ENCODE measurements at regions not wholly inside any gene's neighbourhood (a gene's known extent, or its start where the extent isn't known, plus 50 kb on each side); places are given as distances from the start of the nearest gene placed in this dataset.

- Mint-ChIP-seq H3K4me3 (no peak overlapping the region), H3K27me3 (peaks cover 7 to 14% of the 10 kb centered on the region in 2 donors), H3K4me1 (no peaks in the 10 kb centered on the region), H3K27ac (no peak overlapping the region), H3K9me3 (no peaks in the 10 kb centered on the region), H3K36me3 (no peaks in the 10 kb centered on the region)
- CTCF ChIA-PET (ENCODE audit: partially characterized antibody), result interaction anchor here (1.5 kb wide), 1 partner anchor 79 kb away, joined by 3 read pairs; no protein-coding TSS in a partner anchor
- DNase-seq, result no peak
- Histone ChIP-seq H3K4me3 (ENCODE audit: low read length in 2 of 2) (no peak overlapping the region), H3K36me3 (ENCODE audit: insufficient read depth, low read length) (no peaks in the 10 kb centered on the region), H3K9me3 (ENCODE audit: control insufficient read depth in 1 of 2, low read length in 2 of 2) (no peaks in the 10 kb centered on the region), H3K27ac (ENCODE audit: low read depth, low read length) (no peak overlapping the region), H3K27me3 (ENCODE audit: insufficient read depth, low read length) (no peaks in the 10 kb centered on the region), H3K4me1 (ENCODE audit: insufficient read depth, low read length) (no peaks in the 10 kb centered on the region)
- POLR2A ChIA-PET (ENCODE audit: partially characterized antibody), result no interaction called here
- intact Hi-C loops (cut with micrococcal nuclease), result no loop called here
Measured at GRCh38 chr5:96516631-96517071, 83.6 kb upstream of the PCSK1 start.

- no peak overlapping the region for H3K27ac ChIP-seq (ENCODE audit: low read depth, low read length)
- no peaks in the 10 kb centered on the region for H3K36me3 ChIP-seq (ENCODE audit: insufficient read depth, low read length)
- H3K4me3 ChIP-seq (ENCODE audit: low read length in 2 of 2), result no peak overlapping the region
- Mint-ChIP-seq H3K9me3 (no peaks in the 10 kb centered on the region), H3K4me1 (no peaks in the 10 kb centered on the region), H3K27me3 (peaks cover 7 to 14% of the 10 kb centered on the region in 2 donors), H3K36me3 (no peaks in the 10 kb centered on the region), H3K4me3 (no peak overlapping the region), H3K27ac (no peak overlapping the region)
- no peaks in the 10 kb centered on the region for H3K9me3 ChIP-seq (ENCODE audit: control insufficient read depth in 1 of 2, low read length in 2 of 2)
- DNase-seq, result no peak
- H3K27me3 ChIP-seq (ENCODE audit: insufficient read depth, low read length), result no peaks in the 10 kb centered on the region
- CTCF ChIA-PET (ENCODE audit: partially characterized antibody), result interaction anchor here (1.5 kb wide), 1 partner anchor 78 kb away, joined by 3 read pairs; no protein-coding TSS in a partner anchor
- POLR2A ChIA-PET (ENCODE audit: partially characterized antibody), result no interaction called here
- intact Hi-C loops (cut with micrococcal nuclease), result no loop called here
- H3K4me1 ChIP-seq (ENCODE audit: insufficient read depth, low read length), result no peaks in the 10 kb centered on the region
Measured at GRCh38 chr5:96517295-96517694, 84.2 kb upstream of the PCSK1 start.

- no peaks in the 10 kb centered on the region for H3K4me1 ChIP-seq (ENCODE audit: insufficient read depth, low read length)
- no peaks in the 10 kb centered on the region for H3K9me3 ChIP-seq (ENCODE audit: control insufficient read depth in 1 of 2, low read length in 2 of 2)
- Mint-ChIP-seq H3K36me3 (no peaks in the 10 kb centered on the region), H3K9me3 (no peaks in the 10 kb centered on the region), H3K27ac (no peak overlapping the region), H3K27me3 (peaks cover 7 to 11% of the 10 kb centered on the region in 2 donors), H3K4me1 (no peaks in the 10 kb centered on the region), H3K4me3 (no peak overlapping the region)
- no peaks in the 10 kb centered on the region for H3K27me3 ChIP-seq (ENCODE audit: insufficient read depth, low read length)
- ChIA-PET POLR2A (ENCODE audit: partially characterized antibody) (no interaction called here), CTCF (ENCODE audit: partially characterized antibody) (no interaction called here)
- H3K36me3 ChIP-seq (ENCODE audit: insufficient read depth, low read length), result no peaks in the 10 kb centered on the region
- DNase-seq, result no peak
- no peak overlapping the region for H3K27ac ChIP-seq (ENCODE audit: low read depth, low read length)
- H3K4me3 ChIP-seq (ENCODE audit: low read length in 2 of 2), result no peak overlapping the region
- intact Hi-C loops (cut with micrococcal nuclease), result no loop called here
Measured at GRCh38 chr5:96520345-96520744, 87.3 kb upstream of the PCSK1 start.

- Mint-ChIP-seq H3K4me3 (no peak overlapping the region), H3K36me3 (no peaks in the 10 kb centered on the region), H3K27me3 (peaks cover 2 to 7% of the 10 kb centered on the region in 2 donors), H3K27ac (no peak overlapping the region), H3K9me3 (no peaks in the 10 kb centered on the region), H3K4me1 (no peaks in the 10 kb centered on the region)
- no peaks in the 10 kb centered on the region for H3K36me3 ChIP-seq (ENCODE audit: insufficient read depth, low read length)
- no peaks in the 10 kb centered on the region for H3K27me3 ChIP-seq (ENCODE audit: insufficient read depth, low read length)
- ChIA-PET CTCF (ENCODE audit: partially characterized antibody) (interaction anchor here (1.1 to 1.6 kb wide), 3 partner anchors 9 to 664 kb away, joined by 3 to 4 read pairs (median 3); no protein-coding TSS in a partner anchor), POLR2A (ENCODE audit: partially characterized antibody) (no interaction called here)
- no peak for DNase-seq
- intact Hi-C loops (cut with micrococcal nuclease), result no loop called here
- H3K27ac ChIP-seq (ENCODE audit: low read depth, low read length), result no peak overlapping the region
- no peaks in the 10 kb centered on the region for H3K9me3 ChIP-seq (ENCODE audit: control insufficient read depth in 1 of 2, low read length in 2 of 2)
- no peaks in the 10 kb centered on the region for H3K4me1 ChIP-seq (ENCODE audit: insufficient read depth, low read length)
- no peak overlapping the region for H3K4me3 ChIP-seq (ENCODE audit: low read length in 2 of 2)
Measured at GRCh38 chr5:96522635-96523355, 89.7 kb upstream of the PCSK1 start.

- H3K4me3 Mint-ChIP-seq, result no peak overlapping the region
- no peak overlapping the region for H3K27ac Mint-ChIP-seq
- ChIA-PET POLR2A (ENCODE audit: partially characterized antibody) (interaction anchor here (0.9 kb wide), 1 partner anchor 9 kb away, joined by 5 read pairs; no protein-coding TSS in a partner anchor), CTCF (ENCODE audit: partially characterized antibody) (interaction anchor here (1.3 kb wide), 1 partner anchor 633 kb away, joined by 3 read pairs; no protein-coding TSS in a partner anchor)
- peaks cover 0 to 3% of the 10 kb centered on the region in 2 donors for H3K27me3 Mint-ChIP-seq
- Histone ChIP-seq H3K9me3 (ENCODE audit: control insufficient read depth in 1 of 2, low read length in 2 of 2) (no peaks in the 10 kb centered on the region), H3K27me3 (ENCODE audit: insufficient read depth, low read length) (no peaks in the 10 kb centered on the region), H3K4me1 (ENCODE audit: insufficient read depth, low read length) (no peaks in the 10 kb centered on the region), H3K36me3 (ENCODE audit: insufficient read depth, low read length) (no peaks in the 10 kb centered on the region), H3K27ac (ENCODE audit: low read depth, low read length) (no peak overlapping the region), H3K4me3 (ENCODE audit: low read length in 2 of 2) (no peak overlapping the region)
- H3K4me1 Mint-ChIP-seq, result no peaks in the 10 kb centered on the region
- intact Hi-C loops (cut with micrococcal nuclease), result no loop called here
- H3K36me3 Mint-ChIP-seq, result no peaks in the 10 kb centered on the region
- H3K9me3 Mint-ChIP-seq, result no peaks in the 10 kb centered on the region
- no peak for DNase-seq
Measured at GRCh38 chr5:96527768-96528661, 95.0 kb upstream of the PCSK1 start.

GRCh38 chr5:96528826-96529474, 95.9 kb upstream of the PCSK1 start:
- no peaks in the 10 kb centered on the region for H3K27me3 ChIP-seq (ENCODE audit: insufficient read depth, low read length)
- H3K27ac Mint-ChIP-seq, result no peak overlapping the region
- CTCF ChIA-PET (ENCODE audit: partially characterized antibody), result interaction anchor here (1.3 kb wide), 1 partner anchor 632 kb away, joined by 3 read pairs; no protein-coding TSS in a partner anchor

GRCh38 chr5:96529559-96529958, 96.5 kb upstream of the PCSK1 start:
- H3K4me1 Mint-ChIP-seq, result no peaks in the 10 kb centered on the region
- Histone ChIP-seq H3K27me3 (ENCODE audit: insufficient read depth, low read length) (no peaks in the 10 kb centered on the region), H3K9me3 (ENCODE audit: control insufficient read depth in 1 of 2, low read length in 2 of 2) (no peaks in the 10 kb centered on the region), H3K4me1 (ENCODE audit: insufficient read depth, low read length) (no peaks in the 10 kb centered on the region), H3K36me3 (ENCODE audit: insufficient read depth, low read length) (no peaks in the 10 kb centered on the region), H3K4me3 (ENCODE audit: low read length in 2 of 2) (no peak overlapping the region), H3K27ac (ENCODE audit: low read depth, low read length) (no peak overlapping the region)
- DNase-seq, result no peak
- H3K27ac Mint-ChIP-seq, result no peak overlapping the region
- ChIA-PET POLR2A (ENCODE audit: partially characterized antibody) (no interaction called here), CTCF (ENCODE audit: partially characterized antibody) (no interaction called here)
- intact Hi-C loops (cut with micrococcal nuclease), result no loop called here
- no peaks in the 10 kb centered on the region for H3K36me3 Mint-ChIP-seq
- H3K9me3 Mint-ChIP-seq, result no peaks in the 10 kb centered on the region
- H3K27me3 Mint-ChIP-seq, result peaks cover 0 to 3% of the 10 kb centered on the region in 2 donors
- H3K4me3 Mint-ChIP-seq, result no peak overlapping the region

More at GRCh38 chr5:96528826-96529474, 95.9 kb upstream of the PCSK1 start:
- H3K27me3 Mint-ChIP-seq, result peaks cover 0 to 3% of the 10 kb centered on the region in 2 donors
- H3K4me1 Mint-ChIP-seq, result no peaks in the 10 kb centered on the region
- Histone ChIP-seq H3K27ac (ENCODE audit: low read depth, low read length) (no peak overlapping the region), H3K9me3 (ENCODE audit: control insufficient read depth in 1 of 2, low read length in 2 of 2) (no peaks in the 10 kb centered on the region), H3K36me3 (ENCODE audit: insufficient read depth, low read length) (no peaks in the 10 kb centered on the region), H3K4me1 (ENCODE audit: insufficient read depth, low read length) (no peaks in the 10 kb centered on the region), H3K4me3 (ENCODE audit: low read length in 2 of 2) (no peak overlapping the region)
- intact Hi-C loops (cut with micrococcal nuclease), result no loop called here
- no peaks in the 10 kb centered on the region for H3K36me3 Mint-ChIP-seq
- POLR2A ChIA-PET (ENCODE audit: partially characterized antibody), result interaction anchor here (0.9 kb wide), 1 partner anchor 8 kb away, joined by 5 read pairs; no protein-coding TSS in a partner anchor
- no peaks in the 10 kb centered on the region for H3K9me3 Mint-ChIP-seq
- no peak for DNase-seq
- H3K4me3 Mint-ChIP-seq, result no peak overlapping the region
